HG02938 (cell line): ENCODE measurements at regions not wholly inside any gene's neighbourhood (a gene's known extent, or its start where the extent isn't known, plus 50 kb on each side); places are given as distances from the start of the nearest gene placed in this dataset.

Source experiments
- ATAC-seq: cut with Tn5 transposase; IDR thresholded peaks from one replicate; pipeline ENCODE4 v1.9.1; 2021; ENCODE audit warnings: mild to moderate bottlenecking, moderate library complexity; ENCODE audit not compliant: unreplicated experiment

DNA sequence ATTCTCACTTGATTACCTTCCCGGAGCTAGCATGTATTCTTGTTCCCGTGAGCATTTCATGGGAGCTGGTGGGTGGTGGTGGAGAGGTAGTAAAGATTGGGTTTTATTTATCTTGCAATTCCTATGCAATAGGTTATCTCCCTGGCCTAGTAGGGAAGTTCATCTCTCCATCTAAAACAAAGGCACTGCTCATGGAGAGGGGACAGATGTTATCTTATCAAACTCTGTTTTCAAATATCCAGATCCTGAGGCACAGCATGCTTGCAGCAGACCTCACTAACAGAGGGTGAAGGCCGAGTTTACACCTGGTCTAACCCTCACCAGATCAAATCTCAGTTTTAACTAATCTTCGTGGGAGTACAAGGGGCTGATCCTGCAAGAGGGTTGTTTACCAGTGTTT, 98.9 kb downstream of the CYRIA start:
- no peak for ATAC-seq

DNA sequence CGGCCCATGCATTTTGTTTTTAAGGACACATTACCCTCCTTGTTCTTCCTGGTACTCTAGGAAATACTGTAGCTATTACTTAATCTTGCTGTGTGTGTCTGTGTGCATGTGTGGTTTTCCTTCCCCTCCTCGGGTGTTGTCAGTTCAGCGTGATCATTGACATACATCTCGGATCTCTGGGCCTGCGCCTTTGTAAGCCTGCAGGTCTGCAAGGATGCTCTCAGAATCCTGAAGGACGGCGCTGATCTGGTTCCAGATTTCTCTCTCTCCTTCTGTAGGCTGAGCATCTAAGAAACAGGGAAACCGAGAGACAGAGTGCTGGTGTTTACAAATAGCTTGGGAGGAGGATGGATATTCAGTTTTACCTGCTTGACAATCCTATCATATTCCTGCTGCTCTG, 100.2 kb downstream of the CYRIA start:
- ATAC-seq = no peak

DNA sequence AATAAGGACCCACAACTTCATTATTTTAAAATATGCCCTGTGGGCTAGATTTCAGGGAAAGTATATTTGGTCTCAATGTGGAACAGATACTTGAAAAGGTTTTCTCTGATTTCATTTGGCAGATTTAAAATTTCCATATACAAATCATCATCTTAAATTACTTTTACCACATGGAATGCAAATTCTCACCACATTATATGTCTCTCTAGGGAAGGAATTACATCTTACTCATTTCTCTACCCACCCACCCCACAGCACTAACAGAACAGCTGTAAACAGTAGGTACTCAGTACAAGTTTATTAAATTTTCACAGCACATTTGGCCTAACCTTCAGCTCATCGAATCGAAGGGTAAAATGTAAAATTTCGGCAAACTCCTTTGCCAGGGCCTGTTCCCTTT, 104.0 kb downstream of the CYRIA start:
- no peak for ATAC-seq

GRCh38 chr2:16561251-16561650, 104.4 kb downstream of the CYRIA start:
- ATAC-seq = no peak

DNA sequence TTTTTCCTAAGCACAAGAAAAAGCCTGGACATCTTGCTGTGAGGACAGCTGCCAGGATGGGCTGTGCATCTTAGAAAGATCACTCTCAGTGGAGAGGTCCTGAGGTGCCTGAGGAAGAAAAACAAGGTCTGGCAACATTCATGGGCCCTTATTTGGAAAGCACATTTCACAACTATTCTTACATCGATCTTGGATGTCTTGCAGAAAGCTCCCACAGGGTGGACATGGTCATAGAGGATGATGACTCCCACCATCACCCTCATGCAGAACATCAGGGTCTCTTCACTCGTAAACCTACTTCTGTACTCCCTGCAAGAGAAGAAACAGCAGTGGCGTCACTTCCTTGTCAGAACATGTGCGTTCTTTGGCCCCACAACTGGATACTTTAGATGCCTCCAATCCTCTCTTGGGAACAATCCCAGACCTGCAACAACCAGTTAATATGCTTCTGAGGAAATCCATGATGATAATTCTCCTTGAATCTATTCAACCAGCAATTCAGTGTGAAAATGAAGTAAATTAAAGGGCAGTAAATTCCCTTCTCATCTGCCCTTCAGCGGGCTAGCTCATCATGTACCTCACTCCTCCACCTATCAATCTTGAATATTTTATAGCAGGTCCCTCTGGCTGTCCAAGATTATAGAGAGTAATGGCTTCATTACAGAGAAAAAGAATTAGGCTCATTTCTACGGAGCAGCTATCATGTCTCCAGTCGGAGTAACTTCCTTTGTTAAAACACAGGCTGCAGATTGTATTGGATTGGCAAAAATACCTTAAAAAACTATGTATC, 106.2 kb downstream of the CYRIA start:
- ATAC-seq = no peak

- no peak for ATAC-seq
Observed at GRCh38 chr2:16554060-16554583, 111.5 kb downstream of the CYRIA start.

DNA sequence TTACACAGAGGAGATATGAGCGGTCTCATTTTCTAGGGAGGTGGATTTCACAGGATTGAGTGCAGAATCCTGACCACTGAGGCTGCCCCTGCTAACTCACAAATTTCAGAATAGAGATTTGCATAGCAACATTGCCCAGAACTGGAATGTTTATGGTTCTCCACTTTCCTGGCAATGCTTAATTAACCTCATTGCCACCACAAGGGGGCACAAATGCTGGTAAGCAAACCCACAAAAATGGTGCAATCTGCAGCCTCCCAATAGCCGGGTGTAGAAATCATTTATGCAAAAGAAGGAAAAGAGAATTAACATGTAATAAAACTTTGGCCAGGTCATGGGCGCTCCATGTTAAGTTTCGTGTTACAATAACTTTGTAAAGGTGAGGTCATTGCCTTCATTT, 112.4 kb downstream of the CYRIA start:
- no peak for ATAC-seq

DNA sequence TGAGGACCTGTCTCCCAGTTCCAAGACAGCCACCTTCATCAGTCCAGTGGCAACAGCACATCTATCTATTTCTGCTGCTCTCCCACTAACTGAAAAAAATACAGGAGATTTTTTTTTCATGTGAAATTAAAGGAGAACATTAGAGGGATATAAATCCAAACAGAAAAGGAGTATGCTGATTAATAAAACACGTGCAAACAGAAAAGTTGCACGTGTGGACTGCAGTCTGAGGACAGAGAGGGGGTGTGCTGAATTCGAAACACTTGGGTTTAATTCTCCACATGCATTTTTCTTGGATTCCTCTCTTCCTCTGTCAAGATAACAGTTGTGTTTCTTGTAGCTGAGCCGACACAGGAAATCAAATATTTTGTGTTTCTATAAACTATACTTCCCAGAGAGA, 113.4 kb downstream of the CYRIA start:
- no peak for ATAC-seq

- ATAC-seq = no peak
Observed at GRCh38 chr2:16548036-16548435, 117.6 kb downstream of the CYRIA start.

DNA sequence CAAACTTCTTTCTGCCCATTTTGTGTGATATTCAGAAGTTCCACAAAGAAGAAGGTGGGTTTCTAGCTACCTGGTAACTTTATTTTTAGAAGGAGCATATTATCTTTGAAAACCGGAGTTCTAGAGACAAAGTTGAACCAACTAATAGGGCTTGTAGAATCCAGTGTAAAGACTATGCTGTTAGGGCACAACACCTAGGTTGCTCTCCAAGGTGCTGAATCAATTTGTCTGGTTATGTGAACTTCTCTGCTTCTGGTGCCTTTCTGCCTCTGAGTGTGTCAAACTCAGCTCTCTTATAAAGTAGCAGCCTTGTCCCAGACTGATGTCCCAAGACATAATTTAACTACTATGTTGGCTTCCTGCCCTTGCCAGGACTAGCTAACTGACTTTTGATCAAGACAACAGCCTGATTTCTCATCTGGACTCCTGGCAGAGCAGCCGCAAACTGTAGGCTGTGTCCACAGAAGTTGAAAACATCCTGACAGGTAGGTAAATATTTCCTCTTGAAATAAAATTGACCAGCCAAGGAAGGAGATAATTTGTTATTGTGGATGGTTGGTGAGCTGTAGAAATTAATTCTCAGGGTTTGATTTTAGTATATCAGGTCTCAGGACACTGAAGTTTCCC, 119.4 kb downstream of the CYRIA start:
- no peak for ATAC-seq

GRCh38 chr2:16538707-16539106, 126.9 kb downstream of the CYRIA start:
- no peak for ATAC-seq

GRCh38 chr2:16537347-16537746, 128.3 kb downstream of the CYRIA start:
- no peak for ATAC-seq

GRCh38 chr2:16526193-16526592, 139.4 kb downstream of the CYRIA start:
- ATAC-seq = no peak

DNA sequence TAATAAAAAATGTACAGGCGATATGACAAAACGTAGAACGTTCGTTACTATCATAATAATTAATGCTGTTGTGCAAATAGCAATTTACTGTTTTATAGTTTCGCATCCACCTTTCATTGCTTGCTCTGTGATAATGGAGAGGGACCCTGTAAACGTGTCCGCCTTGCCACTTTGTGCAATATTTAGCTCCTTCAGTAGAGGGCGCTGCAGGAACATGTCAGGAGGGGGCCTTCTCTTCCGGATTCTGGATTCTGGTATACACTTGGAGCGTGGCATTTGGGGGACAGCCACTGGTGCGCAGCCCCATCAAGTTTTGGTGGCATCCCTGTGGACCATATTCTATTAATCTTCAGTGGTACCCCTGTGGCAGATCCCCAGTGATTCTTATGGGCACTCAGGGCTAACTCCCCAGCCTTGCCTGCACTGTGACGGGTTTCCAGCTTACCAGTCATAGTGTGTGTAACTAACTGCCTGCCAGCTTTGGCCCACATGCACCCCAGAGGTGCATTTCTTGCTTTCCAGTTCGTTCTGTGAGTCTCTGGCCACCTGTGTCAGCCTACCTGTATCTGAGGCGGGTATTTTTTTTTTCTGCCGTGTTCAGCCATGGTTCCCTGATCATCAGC, 140.3 kb downstream of the CYRIA start:
- no peak for ATAC-seq

DNA sequence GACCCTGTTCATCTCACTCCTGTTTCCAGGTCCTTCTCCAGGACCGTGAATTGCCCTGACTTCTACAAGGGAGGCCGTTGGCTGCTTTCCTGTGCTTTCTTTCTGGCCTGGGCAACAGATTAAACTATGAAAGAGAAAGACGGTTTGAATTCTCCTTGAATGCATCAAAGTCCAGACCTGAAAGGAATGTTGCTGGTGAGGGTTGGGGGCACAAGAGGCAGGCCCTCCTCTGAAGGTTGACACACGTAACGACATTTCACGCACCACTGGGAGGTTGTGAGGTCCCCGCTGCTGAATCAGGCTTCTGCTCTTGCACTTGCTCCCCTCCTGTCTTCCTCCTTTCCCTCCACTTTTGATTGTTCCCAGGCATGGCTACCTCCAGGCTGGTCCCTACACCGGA, 141.9 kb downstream of the CYRIA start:
- ATAC-seq = no peak

- ATAC-seq = no peak
Observed at GRCh38 chr2:16522031-16522831, 143.4 kb downstream of the CYRIA start.

DNA sequence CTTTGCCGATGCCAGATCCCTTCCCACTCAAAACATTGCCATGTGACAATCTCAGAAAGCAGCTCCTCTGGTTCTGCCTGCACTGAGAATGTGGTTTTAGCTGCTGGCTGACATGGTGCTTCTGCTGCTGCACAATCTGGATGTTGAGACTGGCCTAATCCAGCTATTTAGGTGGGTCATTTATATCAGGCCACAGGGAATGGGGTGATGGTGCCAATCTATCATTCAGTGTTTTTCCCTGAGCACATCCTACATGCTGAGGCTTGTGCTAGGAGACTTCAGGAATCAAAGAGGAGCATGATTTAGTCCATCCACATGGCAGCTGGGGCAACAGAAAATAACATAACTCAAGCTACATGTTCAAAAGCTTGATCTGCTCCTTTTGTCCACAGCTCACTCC, 144.7 kb downstream of the CYRIA start:
- no peak for ATAC-seq

- no peak for ATAC-seq
Observed at GRCh38 chr2:16515696-16516095, 149.9 kb downstream of the CYRIA start.

DNA sequence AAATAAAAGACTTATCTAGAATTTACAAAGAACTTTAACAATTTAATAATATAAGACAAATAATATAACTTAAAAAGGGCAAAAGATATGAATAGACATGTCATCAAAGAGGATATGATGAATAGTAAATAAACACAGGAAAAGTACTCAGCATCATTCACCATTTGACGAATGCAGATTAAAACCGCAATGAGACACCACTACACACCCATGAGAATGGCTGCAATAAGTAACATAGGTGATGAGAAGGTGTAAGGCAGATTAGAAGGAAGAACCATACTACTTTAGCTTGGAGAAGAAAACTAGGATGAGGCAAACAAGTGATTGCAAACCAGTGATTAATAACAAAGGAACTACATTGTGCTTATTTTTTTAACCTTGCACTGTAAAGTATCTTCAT, 152.0 kb downstream of the CYRIA start:
- ATAC-seq = no peak

GRCh38 chr2:16511041-16511440, 154.6 kb downstream of the CYRIA start:
- no peak for ATAC-seq

- ATAC-seq = no peak
Observed at GRCh38 chr2:16509042-16509441, 156.6 kb downstream of the CYRIA start.
